Fibroblast of lung (primary cell): ENCODE measurements at regions not wholly inside any gene's neighbourhood (a gene's known extent, or its start where the extent isn't known, plus 50 kb on each side); places are given as distances from the start of the nearest gene placed in this dataset.
"Not testable (repeated sequence)": the region's sequence is repeated elsewhere in the genome, so short reads cannot be mapped to it uniquely, and the experiment has no call there.

Source experiments
- DNase-seq, 2 donors: peaks; one replicate each; pipeline versions ENCODE4 v3.0.0 to v3.0.0-alpha.2; 2010; ENCODE audit warnings: low read depth in 2 of 2
- H2AFZ ChIP-seq: 2 replicates; pipeline ENCODE4 v1.5.1; 2012; ENCODE audit warnings: low read length, control low read depth, inconsistent platforms
- H3K27ac ChIP-seq: 2 replicates; pipeline ENCODE4 v1.5.1; 2011; ENCODE audit warnings: low read length, control low read depth; ENCODE audit not compliant: insufficient read depth
- H3K27me3 ChIP-seq: 2 replicates; pipeline ENCODE4 v1.5.1; 2011; ENCODE audit warnings: mild to moderate bottlenecking, low read length; ENCODE audit not compliant: control insufficient read depth, insufficient read depth
- H3K36me3 ChIP-seq: 2 replicates; pipeline ENCODE4 v1.5.1; 2011; ENCODE audit warnings: low read length; ENCODE audit not compliant: control insufficient read depth, insufficient read depth
- H3K4me1 ChIP-seq: 2 replicates; pipeline ENCODE4 v1.5.1; 2011; ENCODE audit warnings: low read length; ENCODE audit not compliant: control insufficient read depth, insufficient read depth; ENCODE audit errors: extremely low read depth
- H3K4me2 ChIP-seq: 2 replicates; pipeline ENCODE4 v1.5.1; 2011; ENCODE audit warnings: low read length, control low read depth; ENCODE audit not compliant: insufficient read depth; ENCODE audit errors: extremely low read depth
- H3K4me3 ChIP-seq, 4 experiments: fragments of 200-600 bp in 1 of 4; sonication (generic) in 1 of 4; replicated peaks in 1 of 4; 2 replicates each; pipeline ENCODE4 v1.5.1; 2011 to 2016; ENCODE audit warnings: low read length in 4 of 4, low read depth in 3 of 4, mild to moderate bottlenecking in 3 of 4, control low read depth in 2 of 4, inconsistent platforms in 1 of 4, mixed read lengths in 1 of 4; ENCODE audit not compliant: insufficient read depth in 1 of 4; ENCODE audit errors: control extremely low read depth in 1 of 4
- H3K79me2 ChIP-seq: 2 replicates; pipeline ENCODE4 v1.5.1; 2012; ENCODE audit warnings: mild to moderate bottlenecking, low read length, inconsistent platforms; ENCODE audit not compliant: control insufficient read depth, insufficient read depth
- H3K9ac ChIP-seq: 2 replicates; pipeline ENCODE4 v1.5.1; 2011; ENCODE audit warnings: mild to moderate bottlenecking, low read length, control low read depth; ENCODE audit not compliant: insufficient read depth
- H3K9me3 ChIP-seq: 2 replicates; pipeline ENCODE4 v1.5.1; 2012; ENCODE audit warnings: low read depth, low read length; ENCODE audit not compliant: control insufficient read depth, insufficient read depth
- H4K20me1 ChIP-seq: 2 replicates; pipeline ENCODE4 v1.5.1; 2011; ENCODE audit warnings: low read length; ENCODE audit not compliant: control insufficient read depth, insufficient read depth; ENCODE audit errors: extremely low read depth
- EZH2 ChIP-seq: IDR thresholded peaks from 2 replicates; pipeline ENCODE4 v1.5.1; 2012; ENCODE audit warnings: low read length, control low read depth, mild to moderate bottlenecking; ENCODE audit errors: missing control alignments
- TF ChIP-seq, protein P1 (sequence below), 2 donors: IDR thresholded peaks in 1 of 2; conservative IDR thresholded peaks in 1 of 2; 1 replicate in 1 of 2; 2 replicates in 1 of 2; pipeline ENCODE4 v1.5.1; 2011 to 2012; ENCODE audit warnings: low read length in 2 of 2, control low read depth in 1 of 2, inconsistent platforms in 1 of 2, low read depth in 1 of 2, mild to moderate bottlenecking in 1 of 2

DNA sequence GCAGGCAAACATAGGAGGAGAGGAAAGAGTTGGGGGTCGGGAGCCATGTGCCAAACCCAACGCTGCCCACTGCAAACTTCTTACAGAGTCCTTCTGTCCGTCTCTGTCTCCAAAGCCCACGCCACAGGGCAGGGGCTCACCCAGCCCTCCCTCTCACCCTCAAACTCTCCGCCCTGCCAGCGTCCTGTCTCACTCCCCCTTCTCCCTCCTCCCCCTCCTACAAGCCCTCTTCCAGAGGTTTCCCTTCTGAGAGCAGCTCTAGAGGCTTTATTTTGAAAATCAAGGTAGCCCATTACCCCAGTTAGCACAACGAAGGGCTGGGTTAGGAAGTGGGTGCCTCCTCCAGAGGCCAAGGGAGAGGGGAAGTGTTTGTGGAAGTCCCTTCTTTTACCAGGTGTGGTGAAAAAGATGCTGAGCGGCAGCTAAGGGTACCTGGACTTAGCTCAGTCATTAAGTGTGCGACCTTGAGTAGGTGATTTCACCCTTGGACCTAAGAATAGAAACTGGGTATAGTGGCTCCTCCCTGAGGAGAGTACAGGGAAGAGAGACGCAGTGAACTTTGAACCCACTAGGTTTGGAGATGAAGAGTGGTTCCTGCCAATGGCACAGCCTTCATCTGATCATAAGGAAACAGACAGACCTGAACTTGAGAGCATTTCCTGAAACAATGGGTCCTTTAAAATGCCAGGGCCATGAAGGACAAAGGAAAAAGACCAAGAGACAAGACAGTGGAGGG lies 123.8 kb downstream of the BANF2 start:
- Histone ChIP-seq H4K20me1 (no peaks in the 10 kb centered on the region), H3K79me2 (no peaks in the 10 kb centered on the region), H3K36me3 (no peaks in the 10 kb centered on the region), H3K9me3 (no peaks in the 10 kb centered on the region), H3K4me2 (no peak overlapping the region), H3K27me3 (no peaks in the 10 kb centered on the region), H3K9ac (no peak overlapping the region), H3K4me3 (no peak overlapping the region), H2AFZ (no peak overlapping the region), H3K27ac (no peak overlapping the region), H3K4me1 (peaks cover 24% of the 10 kb centered on the region)
- TF ChIP-seq EZH2: no peak
- TF ChIP-seq, protein P1, sequence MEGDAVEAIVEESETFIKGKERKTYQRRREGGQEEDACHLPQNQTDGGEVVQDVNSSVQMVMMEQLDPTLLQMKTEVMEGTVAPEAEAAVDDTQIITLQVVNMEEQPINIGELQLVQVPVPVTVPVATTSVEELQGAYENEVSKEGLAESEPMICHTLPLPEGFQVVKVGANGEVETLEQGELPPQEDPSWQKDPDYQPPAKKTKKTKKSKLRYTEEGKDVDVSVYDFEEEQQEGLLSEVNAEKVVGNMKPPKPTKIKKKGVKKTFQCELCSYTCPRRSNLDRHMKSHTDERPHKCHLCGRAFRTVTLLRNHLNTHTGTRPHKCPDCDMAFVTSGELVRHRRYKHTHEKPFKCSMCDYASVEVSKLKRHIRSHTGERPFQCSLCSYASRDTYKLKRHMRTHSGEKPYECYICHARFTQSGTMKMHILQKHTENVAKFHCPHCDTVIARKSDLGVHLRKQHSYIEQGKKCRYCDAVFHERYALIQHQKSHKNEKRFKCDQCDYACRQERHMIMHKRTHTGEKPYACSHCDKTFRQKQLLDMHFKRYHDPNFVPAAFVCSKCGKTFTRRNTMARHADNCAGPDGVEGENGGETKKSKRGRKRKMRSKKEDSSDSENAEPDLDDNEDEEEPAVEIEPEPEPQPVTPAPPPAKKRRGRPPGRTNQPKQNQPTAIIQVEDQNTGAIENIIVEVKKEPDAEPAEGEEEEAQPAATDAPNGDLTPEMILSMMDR (conservative IDR thresholded peaks at IDR 0.05 in 1 of 2, IDR thresholded peaks at IDR 0.05 in 1 of 2; ENCODE audit: low read depth in 1 of 2, low read length in 2 of 2): no peak
- DNase-seq: no peak

DNA sequence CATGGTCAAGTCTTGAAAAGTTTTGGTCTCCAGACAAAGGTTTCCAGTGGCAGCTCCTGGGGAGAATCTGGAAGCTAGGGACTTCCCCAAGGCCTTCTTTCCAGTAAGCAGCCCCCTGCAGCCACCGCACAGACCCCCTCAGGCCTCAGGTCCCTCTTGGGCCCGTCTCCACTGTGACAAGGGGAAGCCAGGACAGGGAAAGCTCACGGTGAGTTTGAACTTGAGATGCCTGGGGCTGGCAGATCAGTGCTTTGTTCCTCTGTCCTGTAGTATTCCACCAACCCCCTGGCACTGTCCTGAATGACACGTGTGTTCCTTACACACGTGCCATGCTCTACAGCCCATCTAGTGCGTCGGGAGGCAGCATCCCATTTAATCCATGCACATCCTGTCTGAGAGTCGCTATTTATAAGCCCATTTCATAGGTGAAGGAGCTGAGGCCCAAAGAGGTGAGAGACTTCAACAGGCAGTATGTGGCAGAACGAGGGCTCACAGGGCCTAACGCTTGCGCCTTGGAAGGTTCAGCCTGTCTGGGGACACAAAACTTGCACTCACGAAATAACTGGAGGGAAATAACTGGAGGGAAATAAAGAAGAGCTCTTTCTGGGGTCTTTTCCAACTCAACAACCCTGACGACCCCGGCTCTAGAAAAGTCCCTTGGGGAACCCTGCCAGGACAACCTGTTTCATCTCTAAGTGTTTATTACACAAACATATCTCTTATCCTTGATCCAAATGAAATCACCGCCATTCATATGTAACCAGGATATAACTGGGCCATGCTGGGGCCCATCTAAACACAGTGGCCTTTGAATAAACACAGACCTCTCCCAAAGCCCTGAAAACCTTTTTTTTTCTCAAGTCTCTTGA lies 123.0 kb downstream of the BANF2 start:
- DNase-seq: no peak
- Histone ChIP-seq H3K27me3 (no peaks in the 10 kb centered on the region), H3K4me3 (no peak overlapping the region), H3K9ac (no peak overlapping the region), H3K27ac (no peak overlapping the region), H3K36me3 (no peaks in the 10 kb centered on the region), H3K4me2 (no peak overlapping the region), H3K4me1 (peaks cover 24% of the 10 kb centered on the region), H2AFZ (no peak overlapping the region), H3K9me3 (no peaks in the 10 kb centered on the region), H4K20me1 (no peaks in the 10 kb centered on the region), H3K79me2 (no peaks in the 10 kb centered on the region)
- TF ChIP-seq, protein P1 (conservative IDR thresholded peaks at IDR 0.05 in 1 of 2, IDR thresholded peaks at IDR 0.05 in 1 of 2; ENCODE audit: low read depth in 1 of 2, low read length in 2 of 2): no peak
- no peak for TF ChIP-seq EZH2

DNA sequence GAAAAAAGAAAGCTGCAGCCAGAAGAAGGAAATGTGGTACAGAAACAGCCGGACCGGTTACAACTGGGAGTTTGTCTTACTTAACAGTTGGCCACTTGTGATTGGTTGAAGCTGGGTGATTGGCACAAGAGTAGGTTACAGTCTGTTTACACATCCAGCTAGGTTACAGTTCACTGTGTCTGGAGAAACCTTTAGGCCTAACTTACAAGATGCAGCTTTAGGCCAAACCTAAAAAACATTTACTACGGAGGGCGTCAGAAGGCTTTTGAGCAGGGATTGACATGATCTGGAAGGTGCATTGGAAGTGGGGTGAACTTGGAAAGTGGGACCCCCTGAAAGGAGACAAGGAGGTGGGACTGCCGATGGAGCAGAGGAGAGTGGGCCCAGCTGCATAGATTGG lies 122.3 kb downstream of the BANF2 start:
- no peak overlapping the region for H2AFZ ChIP-seq
- H3K27me3 ChIP-seq: no peaks in the 10 kb centered on the region
- no peak overlapping the region for H3K4me3 ChIP-seq
- H3K9me3 ChIP-seq: no peaks in the 10 kb centered on the region
- peak; percentile 46 to 96 for DNase-seq
- H3K79me2 ChIP-seq: no peaks in the 10 kb centered on the region
- H4K20me1 ChIP-seq: no peaks in the 10 kb centered on the region
- H3K36me3 ChIP-seq: no peaks in the 10 kb centered on the region
- no peak overlapping the region for H3K9ac ChIP-seq
- no peak overlapping the region for H3K4me2 ChIP-seq
- TF ChIP-seq, protein P1 (conservative IDR thresholded peaks at IDR 0.05 in 1 of 2, IDR thresholded peaks at IDR 0.05 in 1 of 2; ENCODE audit: low read depth in 1 of 2, low read length in 2 of 2): no peak
- no peak for TF ChIP-seq EZH2
- peaks cover 24% of the 10 kb centered on the region for H3K4me1 ChIP-seq
- no peak overlapping the region for H3K27ac ChIP-seq

DNA sequence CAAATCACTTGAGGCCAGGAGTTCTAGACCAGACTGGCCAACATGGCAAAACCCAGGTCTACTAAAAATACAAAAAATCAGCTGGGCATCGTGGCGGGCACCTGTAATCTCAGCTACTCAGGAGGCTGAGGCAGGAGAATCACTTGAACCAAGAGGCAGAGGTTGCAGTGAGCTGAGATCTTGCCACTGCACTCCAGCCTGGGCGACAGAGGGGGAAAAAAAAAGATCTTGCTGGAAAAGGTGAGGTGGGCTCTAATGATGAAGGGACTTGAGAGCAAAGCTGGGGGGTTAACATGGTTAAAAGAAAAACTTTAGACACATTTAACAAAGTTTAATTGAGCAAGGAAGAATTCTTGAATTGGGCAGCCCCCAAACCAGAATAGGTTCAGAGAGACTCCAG lies 121.8 kb downstream of the BANF2 start:
- H3K9ac ChIP-seq, H2AFZ ChIP-seq, H3K79me2 ChIP-seq, H3K4me2 ChIP-seq, H3K4me3 ChIP-seq, DNase-seq, H3K27me3 ChIP-seq, H3K36me3 ChIP-seq, H3K27ac ChIP-seq, H4K20me1 ChIP-seq, H3K9me3 ChIP-seq: not testable (repeated sequence)
- peaks cover 23% of the 10 kb centered on the region for H3K4me1 ChIP-seq
